ENCODE measurements at regions not wholly inside any gene's neighbourhood (a gene's known extent, or its start where the extent isn't known, plus 50 kb on each side); places are given as distances from the start of the nearest gene placed in this dataset.

- DNase-seq (ENCODE audit: extremely low read depth, low read depth): no peak
- no peak for TF ChIP-seq CTCF (IDR thresholded peaks at IDR 0.05; ENCODE audit: low read depth, low read length)
Measured at GRCh38 chr1:187234706-187235105, 406.0 kb downstream of the PLA2G4A start.

GRCh38 chr1:187236199-187236598 is 407.4 kb downstream of the PLA2G4A start:
- no peak for TF ChIP-seq CTCF (IDR thresholded peaks at IDR 0.05; ENCODE audit: low read depth, low read length)
- no peak for DNase-seq (ENCODE audit: extremely low read depth, low read depth)

- DNase-seq (ENCODE audit: extremely low read depth, low read depth): no peak
- no peak for TF ChIP-seq CTCF (IDR thresholded peaks at IDR 0.05; ENCODE audit: low read depth, low read length)
Measured at GRCh38 chr1:187236676-187237075, 407.9 kb downstream of the PLA2G4A start.

GRCh38 chr1:187237542-187237941 is 408.8 kb downstream of the PLA2G4A start:
- no peak for DNase-seq (ENCODE audit: extremely low read depth, low read depth)
- no peak for TF ChIP-seq CTCF (IDR thresholded peaks at IDR 0.05; ENCODE audit: low read depth, low read length)

- no peak for DNase-seq (ENCODE audit: extremely low read depth, low read depth)
- TF ChIP-seq CTCF (IDR thresholded peaks at IDR 0.05; ENCODE audit: low read depth, low read length): no peak
Measured at GRCh38 chr1:187241971-187242370, 413.2 kb downstream of the PLA2G4A start.

- DNase-seq (ENCODE audit: extremely low read depth, low read depth): no peak
- no peak for TF ChIP-seq CTCF (IDR thresholded peaks at IDR 0.05; ENCODE audit: low read depth, low read length)
Measured at GRCh38 chr1:187244623-187245022, 415.9 kb downstream of the PLA2G4A start.

GRCh38 chr1:187245201-187245600 is 416.5 kb downstream of the PLA2G4A start:
- no peak for DNase-seq (ENCODE audit: extremely low read depth, low read depth)
- no peak for TF ChIP-seq CTCF (IDR thresholded peaks at IDR 0.05; ENCODE audit: low read depth, low read length)
